ENCODE measurements at regions not wholly inside any gene's neighbourhood (a gene's known extent, or its start where the extent isn't known, plus 50 kb on each side); places are given as distances from the start of the nearest gene placed in this dataset.

DNA sequence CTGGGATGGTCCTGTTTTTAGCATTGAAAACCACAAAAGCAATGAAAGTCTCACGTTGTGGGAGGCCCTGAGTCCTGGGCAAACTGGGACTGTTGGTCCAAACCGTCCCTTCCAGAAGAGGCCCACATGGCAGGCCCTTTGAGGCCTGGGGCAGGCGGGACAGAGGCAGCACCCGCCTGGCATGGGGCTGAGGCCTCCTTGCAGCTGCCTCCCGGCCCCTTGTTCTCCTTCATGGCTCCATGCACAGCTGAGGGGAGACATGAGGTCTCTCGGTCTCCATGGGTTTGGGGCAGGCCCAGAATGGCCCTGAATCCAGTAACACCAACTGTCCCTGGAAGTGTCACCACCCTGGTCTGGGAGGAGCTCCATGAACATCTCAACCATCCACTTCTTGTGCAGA, 61.9 kb downstream of the RRM2 start:
- Histone ChIP-seq H3K9me3 (ENCODE audit: control insufficient read depth in 1 of 2, insufficient read depth in 1 of 2, low read depth in 1 of 2, low read length in 2 of 2) (no peaks in the 10 kb centered on the region), H3K27ac (ENCODE audit: low read depth, low read length) (no peak overlapping the region), H3K4me2 (ENCODE audit: low read length) (no peak overlapping the region), H3K79me2 (ENCODE audit: insufficient read depth, low read length) (no peaks in the 10 kb centered on the region), H3K4me3 (replicated peaks in 1 of 2; ENCODE audit: low read depth in 1 of 2, low read length in 2 of 2) (no peak overlapping the region), H3K4me1 (ENCODE audit: control insufficient read depth in 1 of 2, insufficient read depth in 2 of 2, low read length in 2 of 2) (no peaks in the 10 kb centered on the region), H3K9me2 (ENCODE audit: insufficient read depth) (no peaks in the 10 kb centered on the region), H3K27me3 (ENCODE audit: insufficient read depth, low read length) (no peaks in the 10 kb centered on the region), H3K36me3 (ENCODE audit: control insufficient read depth in 1 of 2, insufficient read depth in 2 of 2, low read length in 2 of 2) (0 out of 4 replicates have a peak, but pooled peaks cover 0 to 4% of the 10 kb centered on the region in 2 experiments), H4K20me1 (ENCODE audit: insufficient read depth) (no peaks in the 10 kb centered on the region), H2AFZ (ENCODE audit: low read depth, low read length, poor library complexity, severe bottlenecking) (no peak overlapping the region), H3K9ac (ENCODE audit: low read length) (no peak overlapping the region)
- no peak for ATAC-seq
- intact Hi-C loops (cut with micrococcal nuclease): no loop called here
- ChIA-PET POLR2A (no interaction called here), RAD21 (ENCODE audit: low non-redundant PET in 1 of 2, low total read pairs in 2 of 2, uncharacterized antibody in 2 of 2, unreplicated experiment in 2 of 2) (no interaction called here), CTCF (no interaction called here)
- BruUV-seq (replicated peaks): no TSS peak
- no peak for DNase-seq (ENCODE audit: low read depth, low spot score)
- TF ChIP-seq, protein P1, sequence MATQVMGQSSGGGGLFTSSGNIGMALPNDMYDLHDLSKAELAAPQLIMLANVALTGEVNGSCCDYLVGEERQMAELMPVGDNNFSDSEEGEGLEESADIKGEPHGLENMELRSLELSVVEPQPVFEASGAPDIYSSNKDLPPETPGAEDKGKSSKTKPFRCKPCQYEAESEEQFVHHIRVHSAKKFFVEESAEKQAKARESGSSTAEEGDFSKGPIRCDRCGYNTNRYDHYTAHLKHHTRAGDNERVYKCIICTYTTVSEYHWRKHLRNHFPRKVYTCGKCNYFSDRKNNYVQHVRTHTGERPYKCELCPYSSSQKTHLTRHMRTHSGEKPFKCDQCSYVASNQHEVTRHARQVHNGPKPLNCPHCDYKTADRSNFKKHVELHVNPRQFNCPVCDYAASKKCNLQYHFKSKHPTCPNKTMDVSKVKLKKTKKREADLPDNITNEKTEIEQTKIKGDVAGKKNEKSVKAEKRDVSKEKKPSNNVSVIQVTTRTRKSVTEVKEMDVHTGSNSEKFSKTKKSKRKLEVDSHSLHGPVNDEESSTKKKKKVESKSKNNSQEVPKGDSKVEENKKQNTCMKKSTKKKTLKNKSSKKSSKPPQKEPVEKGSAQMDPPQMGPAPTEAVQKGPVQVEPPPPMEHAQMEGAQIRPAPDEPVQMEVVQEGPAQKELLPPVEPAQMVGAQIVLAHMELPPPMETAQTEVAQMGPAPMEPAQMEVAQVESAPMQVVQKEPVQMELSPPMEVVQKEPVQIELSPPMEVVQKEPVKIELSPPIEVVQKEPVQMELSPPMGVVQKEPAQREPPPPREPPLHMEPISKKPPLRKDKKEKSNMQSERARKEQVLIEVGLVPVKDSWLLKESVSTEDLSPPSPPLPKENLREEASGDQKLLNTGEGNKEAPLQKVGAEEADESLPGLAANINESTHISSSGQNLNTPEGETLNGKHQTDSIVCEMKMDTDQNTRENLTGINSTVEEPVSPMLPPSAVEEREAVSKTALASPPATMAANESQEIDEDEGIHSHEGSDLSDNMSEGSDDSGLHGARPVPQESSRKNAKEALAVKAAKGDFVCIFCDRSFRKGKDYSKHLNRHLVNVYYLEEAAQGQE (IDR thresholded peaks at IDR 0.05; ENCODE audit: low read depth): no peak
- TF ChIP-seq SP1 (IDR thresholded peaks at IDR 0.05; ENCODE audit: low read depth): no peak
- no peak for TF ChIP-seq POLR2AphosphoS5 (IDR thresholded peaks at IDR 0.05; ENCODE audit: low read depth, low read length)
- no peak for TF ChIP-seq EGR1 (IDR thresholded peaks at IDR 0.05; ENCODE audit: low read depth)
- no peak for TF ChIP-seq ZFX (IDR thresholded peaks at IDR 0.05)
- no peak for TF ChIP-seq RAD21 (IDR thresholded peaks at IDR 0.05; ENCODE audit: low read depth)
- TF ChIP-seq FOSL1 (IDR thresholded peaks at IDR 0.05; ENCODE audit: low read depth): no peak
- TF ChIP-seq SIN3A (IDR thresholded peaks at IDR 0.05; ENCODE audit: low read depth): no peak
- TF ChIP-seq SRF (IDR thresholded peaks at IDR 0.05; ENCODE audit: low read depth): no peak
- TF ChIP-seq YY1 (IDR thresholded peaks at IDR 0.05; ENCODE audit: extremely low read depth, insufficient replicate concordance, low read depth, low read length): no peak
- no peak for TF ChIP-seq CEBPB (IDR thresholded peaks at IDR 0.05; ENCODE audit: low read depth)
- no peak for TF ChIP-seq EZH2phosphoT487 (IDR thresholded peaks at IDR 0.05; ENCODE audit: borderline replicate concordance)
- no peak for TF ChIP-seq JUND (IDR thresholded peaks at IDR 0.05)
